GM12878 (cell line): ENCODE measurements at regions not wholly inside any gene's neighbourhood (a gene's known extent, or its start where the extent isn't known, plus 50 kb on each side); places are given as distances from the start of the nearest gene placed in this dataset.

Experiments
- ATAC-seq: fragments of 200-7000 bp; cut with Tn5 transposase; 3 replicates; pipeline ENCODE4 v1.9.1; 2020; ENCODE audit warnings: mild to moderate bottlenecking, moderate library complexity
- BruUV-seq: library from RNA; stranded (reverse); fragments of 400-500 nt; replicated peaks from 2 replicates; lab custom pipeline; 2021; lab: Mats Ljungman, UMichigan
- CTCF ChIA-PET: fragments of 300-600 bp; sonication (Branson Sonifier 250); formaldehyde crosslinking; extraction: SDS; loops from one replicate; lab custom pipeline; 2021; ENCODE audit warnings: inconsistent platforms; lab: Yijun Ruan, JAX
- POLR2A ChIA-PET: fragments of 350-600 bp; formaldehyde crosslinking; extraction: SDS; loops from one replicate; lab custom pipeline; 2021; ENCODE audit warnings: inconsistent platforms; lab: Charles Lee
- RAD21 ChIA-PET: fragments of 300-600 bp; sonication (Branson Sonifier 250); formaldehyde crosslinking; loops from one replicate; lab custom pipeline; 2023; ENCODE audit warnings: antibody characterized with exemption; ENCODE audit not compliant: unreplicated experiment; lab: Charles Lee
- SMC1A ChIA-PET: fragments of 300-600 bp; sonication (Branson Sonifier 250); formaldehyde crosslinking; loops from one replicate; lab custom pipeline; 2023; ENCODE audit not compliant: unreplicated experiment, uncharacterized antibody; lab: Charles Lee
- DNase-seq: peaks from one replicate; pipeline ENCODE4 v3.0.0-alpha.2; 2011; ENCODE audit warnings: low read depth, low spot score
- FAIRE-seq: peaks from 3 replicates; lab custom pipeline; 2011; peaks lifted over from hg19 to GRCh38; lab: Jason Lieb, UNC
- H2AFZ ChIP-seq: 2 replicates; pipeline ENCODE4 v1.6.0; 2011; ENCODE audit warnings: low read depth, low read length, control low read depth; ENCODE audit not compliant: control insufficient read depth
- H3K27ac ChIP-seq: 2 replicates; pipeline ENCODE4 v1.5.1; 2011; ENCODE audit warnings: control low read depth; ENCODE audit not compliant: control insufficient read depth, insufficient read depth
- H3K27me3 ChIP-seq, 2 experiments: replicated peaks in 1 of 2; 2 replicates each; pipeline versions ENCODE4 v1.6.0 to v1.6.1; 2011; ENCODE audit warnings: low read length in 1 of 2; ENCODE audit not compliant: control insufficient read depth in 2 of 2, insufficient read depth in 2 of 2
- H3K36me3 ChIP-seq, 2 experiments: 2 replicates each; pipeline ENCODE4 v1.5.1; 2011; ENCODE audit warnings: low read length in 1 of 2; ENCODE audit not compliant: control insufficient read depth in 2 of 2, insufficient read depth in 2 of 2
- H3K4me1 ChIP-seq: 2 replicates; pipeline ENCODE4 v1.6.1; 2011; ENCODE audit warnings: mild to moderate bottlenecking, low read length, moderate library complexity, mixed read lengths; ENCODE audit not compliant: control insufficient read depth, insufficient read depth
- H3K4me2 ChIP-seq: 2 replicates; pipeline ENCODE4 v1.6.0; 2011; ENCODE audit warnings: control low read depth; ENCODE audit not compliant: control insufficient read depth, insufficient read depth
- H3K4me3 ChIP-seq: fragments of 200-600 bp; sonication (generic); 2 replicates; pipeline ENCODE4 v1.5.1; 2016
- H3K79me2 ChIP-seq: 2 replicates; pipeline ENCODE4 v1.6.0; 2011; ENCODE audit warnings: low read length; ENCODE audit not compliant: control insufficient read depth, insufficient read depth
- H3K9ac ChIP-seq: 2 replicates; pipeline ENCODE4 v1.8.0; 2011; ENCODE audit warnings: low read length, control low read depth, mixed read lengths; ENCODE audit not compliant: control insufficient read depth, insufficient read depth
- H3K9me3 ChIP-seq: replicated peaks from 3 replicates; pipeline ENCODE4 v1.5.1; 2011; ENCODE audit warnings: mild to moderate bottlenecking, low read length; ENCODE audit not compliant: control insufficient read depth, insufficient read depth
- H4K20me1 ChIP-seq: 2 replicates; pipeline ENCODE4 v1.6.0; 2011; ENCODE audit not compliant: control insufficient read depth, insufficient read depth
- CBX3 ChIP-seq: fragments of 200-600 bp; sonication (generic); IDR thresholded peaks from 2 replicates; pipeline ENCODE4 v1.6.1; 2016; ENCODE audit warnings: low read depth, borderline replicate concordance
- CUX1 ChIP-seq: IDR thresholded peaks from 2 replicates; pipeline ENCODE4 v1.6.1; 2012; ENCODE audit warnings: improper control_type of control experiment, low read depth, low read length; ENCODE audit not compliant: insufficient replicate concordance
- EGR1 ChIP-seq, 2 experiments: IDR thresholded peaks; 1 replicate in 1 of 2; 2 replicates in 1 of 2; pipeline ENCODE4 v1.6.1; 2011 to 2012; ENCODE audit warnings: low read depth in 2 of 2, low read length in 2 of 2, borderline replicate concordance in 1 of 2, mild to moderate bottlenecking in 1 of 2, moderate library complexity in 1 of 2
- GATAD2B ChIP-seq: fragments of 450-650 bp; conservative IDR thresholded peaks from 2 replicates; pipeline ENCODE4 v1.6.1; 2017; ENCODE audit warnings: low read depth, mild to moderate bottlenecking, moderate library complexity
- MEF2B ChIP-seq: fragments of 450-650 bp; IDR thresholded peaks from 2 replicates; pipeline ENCODE4 v1.6.1; 2018; ENCODE audit warnings: mild to moderate bottlenecking, moderate library complexity; ENCODE audit not compliant: partially characterized antibody, poor library complexity, severe bottlenecking
- NFIC ChIP-seq: IDR thresholded peaks from 2 replicates; pipeline ENCODE4 v1.6.1; 2012; ENCODE audit warnings: low read depth, mild to moderate bottlenecking, inconsistent platforms, low read length, moderate library complexity
- NFXL1 ChIP-seq: fragments of 450-650 bp; IDR thresholded peaks from 2 replicates; pipeline ENCODE4 v1.6.1; 2017; ENCODE audit warnings: antibody characterized with exemption, mild to moderate bottlenecking, borderline replicate concordance
- POLR2AphosphoS2 ChIP-seq: IDR thresholded peaks from 2 replicates; pipeline ENCODE4 v1.6.1; 2011; ENCODE audit warnings: low read depth, mild to moderate bottlenecking, low read length, improper control_type of control experiment, moderate library complexity
- RFX5 ChIP-seq: IDR thresholded peaks from 2 replicates; pipeline ENCODE4 v1.6.1; 2011; ENCODE audit warnings: low read depth, low read length, improper control_type of control experiment
- TAF1 ChIP-seq: IDR thresholded peaks from 2 replicates; pipeline ENCODE4 v1.6.1; 2011; ENCODE audit warnings: mild to moderate bottlenecking, low read depth, low read length, borderline replicate concordance
- WRNIP1 ChIP-seq: IDR thresholded peaks from 2 replicates; pipeline ENCODE4 v1.6.1; 2011; ENCODE audit warnings: low read depth, low read length, improper control_type of control experiment, borderline replicate concordance
- ZNF217 ChIP-seq: fragments of 450-650 bp; IDR thresholded peaks from 2 replicates; pipeline ENCODE4 v1.6.1; 2017; ENCODE audit warnings: antibody characterized with exemption, mild to moderate bottlenecking
- ZNF384 ChIP-seq: IDR thresholded peaks from 2 replicates; pipeline ENCODE4 v1.6.1; 2012; ENCODE audit warnings: low read depth, mild to moderate bottlenecking, low read length, improper control_type of control experiment, borderline replicate concordance
- WGBS: methylation state at CpG from one replicate; pipeline ENCODE4 v1.1.6; 2016; ENCODE audit warnings: low lambda C conversion rate; ENCODE audit not compliant: insufficient replicate concordance, insufficient coverage; ENCODE audit errors: missing lambda C conversion rate; 5-methylcytosine and 5-hydroxymethylcytosine counted together
- in situ Hi-C: fragments of 300-500 bp; cut with MboI; formaldehyde crosslinking; loops from 9 replicates; pipeline ENCODE4 v1.14.3; 2018; ENCODE audit warnings: mixed read lengths
- intact Hi-C: fragments of 100-400 bp; cut with micrococcal nuclease; formaldehyde crosslinking; loops from one replicate; pipeline ENCODE4 v1.14.2; 2022; ENCODE audit not compliant: unreplicated experiment
- TF ChIP-seq, protein P1 (sequence below): fragments of 150-350 bp; IDR thresholded peaks from 2 replicates; pipeline ENCODE4 v1.6.1; 2014; ENCODE audit warnings: mild to moderate bottlenecking, low read depth, low read length

GRCh38 chr5:155127552-155127951 lies 114.0 kb downstream of the KIF4B start (continued):
- TF ChIP-seq RFX5 (no peak), NFIC (no peak)

DNA sequence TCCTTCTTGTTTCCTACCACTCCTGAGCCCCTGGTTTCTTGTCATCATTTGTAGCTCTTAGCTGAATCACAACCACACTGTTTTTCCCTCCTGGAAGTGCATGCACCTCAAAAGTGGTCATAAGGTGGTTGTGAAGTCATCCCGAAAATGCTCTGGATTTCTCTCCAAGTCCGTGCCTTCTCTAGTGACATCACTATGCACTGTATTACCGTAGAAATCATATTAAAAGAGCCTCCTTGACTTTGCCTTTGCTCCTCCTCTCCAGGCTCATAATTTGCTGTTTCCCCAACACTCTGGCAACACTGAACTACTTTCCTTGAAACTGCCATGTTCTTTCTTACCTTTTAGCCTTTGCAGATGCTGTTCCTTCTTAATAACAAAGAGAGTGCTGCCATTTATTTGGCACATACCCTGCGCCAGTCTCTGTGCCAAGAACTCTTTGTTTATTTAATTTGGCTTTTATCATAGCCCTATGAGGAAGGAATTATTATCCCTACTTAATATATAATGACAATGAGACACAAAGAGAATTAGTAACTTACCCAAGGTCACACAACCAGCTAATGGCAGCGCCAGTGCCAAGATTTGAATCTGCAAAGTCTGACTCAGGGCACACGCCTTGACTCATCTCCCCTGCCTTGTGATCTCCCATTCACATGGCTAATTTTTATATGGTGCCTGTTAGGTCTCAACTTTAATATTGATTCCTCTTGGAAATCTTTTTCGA lies 115.4 kb downstream of the KIF4B start:
- Histone ChIP-seq H3K27me3 (no peaks in the 10 kb centered on the region), H3K4me3 (no peak overlapping the region), H3K9me3 (no peaks in the 10 kb centered on the region), H2AFZ (no peak overlapping the region), H3K27ac (no peak overlapping the region), H3K79me2 (no peaks in the 10 kb centered on the region), H3K4me2 (no peak overlapping the region), H3K9ac (no peak overlapping the region), H3K36me3 (no peaks in the 10 kb centered on the region), H3K4me1 (no peaks in the 10 kb centered on the region), H4K20me1 (no peaks in the 10 kb centered on the region)
- no peak for TF ChIP-seq GATAD2B
- no peak for TF ChIP-seq TAF1
- no peak for TF ChIP-seq CUX1
- TF ChIP-seq EGR1 (IDR thresholded peaks at IDR 0.05; ENCODE audit: borderline replicate concordance in 1 of 2, low read depth in 2 of 2, low read length in 2 of 2) = no peak
- TF ChIP-seq CBX3 = no peak
- TF ChIP-seq, protein P1, sequence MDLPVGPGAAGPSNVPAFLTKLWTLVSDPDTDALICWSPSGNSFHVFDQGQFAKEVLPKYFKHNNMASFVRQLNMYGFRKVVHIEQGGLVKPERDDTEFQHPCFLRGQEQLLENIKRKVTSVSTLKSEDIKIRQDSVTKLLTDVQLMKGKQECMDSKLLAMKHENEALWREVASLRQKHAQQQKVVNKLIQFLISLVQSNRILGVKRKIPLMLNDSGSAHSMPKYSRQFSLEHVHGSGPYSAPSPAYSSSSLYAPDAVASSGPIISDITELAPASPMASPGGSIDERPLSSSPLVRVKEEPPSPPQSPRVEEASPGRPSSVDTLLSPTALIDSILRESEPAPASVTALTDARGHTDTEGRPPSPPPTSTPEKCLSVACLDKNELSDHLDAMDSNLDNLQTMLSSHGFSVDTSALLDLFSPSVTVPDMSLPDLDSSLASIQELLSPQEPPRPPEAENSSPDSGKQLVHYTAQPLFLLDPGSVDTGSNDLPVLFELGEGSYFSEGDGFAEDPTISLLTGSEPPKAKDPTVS = no peak
- no peak for TF ChIP-seq POLR2AphosphoS2
- TF ChIP-seq ZNF217 = no peak
- TF ChIP-seq MEF2B = no peak
- TF ChIP-seq NFXL1 = no peak
- no peak for TF ChIP-seq WRNIP1
- TF ChIP-seq ZNF384 = no peak
- intact Hi-C loops (no loop called here), in situ Hi-C loops (no loop called here)
- CTCF ChIA-PET = interaction anchor here (1.5 kb wide), 1 partner anchor 12 kb away, joined by 4 read pairs; no protein-coding TSS in a partner anchor
- DNase-seq (no peak), FAIRE-seq (no peak), ATAC-seq (no peak)
- RAD21 ChIA-PET = no interaction called here
- POLR2A ChIA-PET = no interaction called here
- 15% methylated on average over 7 of the region's 7 CpGs for WGBS
- BruUV-seq = no TSS peak
- SMC1A ChIA-PET = no interaction called here
